ENCODE measurements at regions not wholly inside any gene's neighbourhood (a gene's known extent, or its start where the extent isn't known, plus 50 kb on each side); places are given as distances from the start of the nearest gene placed in this dataset.

- POLR2A ChIA-PET, result interaction anchor here (0.8 kb wide), 1 partner anchor 12 kb away, joined by 4 read pairs; no protein-coding TSS in a partner anchor
- H3K27me3 Mint-ChIP-seq, result peaks cover 0 to 11% (median 1%) of the 10 kb centered on the region in 5 donors
- peaks cover 0 to 12% (median 0%) of the 10 kb centered on the region in 3 donors for H3K36me3 Mint-ChIP-seq
- H3K27ac Mint-ChIP-seq, result no peak overlapping the region
- H3K4me3 Mint-ChIP-seq, result no peak overlapping the region
- ATAC-seq, result no peak
- peaks cover 2 to 19% (median 11%) of the 10 kb centered on the region in 9 donors for H3K9me3 Mint-ChIP-seq
- H3K4me1 Mint-ChIP-seq, result no peaks in the 10 kb centered on the region
- DNase-seq, result no peak
These were observed 307.8 kb downstream of the MN1 start for GRCh38 chr22:27493796-27494195.

GRCh38 chr22:27494785-27495184 is 306.8 kb downstream of the MN1 start:
- ATAC-seq (no peak), DNase-seq (no peak)
- Mint-ChIP-seq H3K9me3 (peaks cover 2 to 19% (median 11%) of the 10 kb centered on the region in 9 donors), H3K27ac (no peak overlapping the region), H3K27me3 (peaks cover 0 to 8% (median 1%) of the 10 kb centered on the region in 5 donors), H3K4me3 (no peak overlapping the region), H3K4me1 (no peaks in the 10 kb centered on the region), H3K36me3 (peaks cover 0 to 12% (median 0%) of the 10 kb centered on the region in 3 donors)
- POLR2A ChIA-PET, result interaction anchor here (0.8 kb wide), 1 partner anchor 11 kb away, joined by 4 read pairs; no protein-coding TSS in a partner anchor

- Mint-ChIP-seq H3K9me3 (peaks cover 2 to 19% (median 11%) of the 10 kb centered on the region in 9 donors), H3K4me1 (no peaks in the 10 kb centered on the region), H3K4me3 (no peak overlapping the region), H3K36me3 (peaks cover 0 to 12% (median 0%) of the 10 kb centered on the region in 3 donors), H3K27me3 (peaks cover 0 to 3% (median 0%) of the 10 kb centered on the region in 5 donors), H3K27ac (no peak overlapping the region)
- DNase-seq (no peak), ATAC-seq (no peak)
- POLR2A ChIA-PET, result no interaction called here
These were observed 306.2 kb downstream of the MN1 start for GRCh38 chr22:27495325-27495724.

GRCh38 chr22:27499121-27499520 is 302.4 kb downstream of the MN1 start:
- Mint-ChIP-seq H3K27me3 (no peaks in the 10 kb centered on the region), H3K4me1 (no peaks in the 10 kb centered on the region), H3K27ac (no peak overlapping the region), H3K4me3 (no peak overlapping the region), H3K36me3 (no peaks in the 10 kb centered on the region), H3K9me3 (peaks cover 0 to 7% (median 0%) of the 10 kb centered on the region in 9 donors)
- DNase-seq, result peak in 1 of 10 donors; percentile 55
- POLR2A ChIA-PET, result no interaction called here
- ATAC-seq, result no peak

GRCh38 chr22:27501191-27501936 is 300.2 kb downstream of the MN1 start:
- DNase-seq (peak in 1 of 10 donors; percentile 56), ATAC-seq (no peak)
- Mint-ChIP-seq H3K27me3 (no peaks in the 10 kb centered on the region), H3K36me3 (no peaks in the 10 kb centered on the region), H3K4me1 (no peaks in the 10 kb centered on the region), H3K27ac (no peak overlapping the region), H3K4me3 (no peak overlapping the region), H3K9me3 (peaks cover 0 to 10% (median 0%) of the 10 kb centered on the region in 9 donors)
- POLR2A ChIA-PET, result no interaction called here

- POLR2A ChIA-PET, result no interaction called here
- Mint-ChIP-seq H3K4me3 (no peak overlapping the region), H3K27me3 (no peaks in the 10 kb centered on the region), H3K9me3 (peaks cover 0 to 10% (median 0%) of the 10 kb centered on the region in 9 donors), H3K4me1 (no peaks in the 10 kb centered on the region), H3K36me3 (no peaks in the 10 kb centered on the region), H3K27ac (no peak overlapping the region)
- peak in 1 of 10 donors; percentile 35 for DNase-seq
- ATAC-seq, result no peak
These were observed 299.2 kb downstream of the MN1 start for GRCh38 chr22:27502327-27502726.

GRCh38 chr22:27504360-27505253 is 296.9 kb downstream of the MN1 start:
- no peak overlapping the region for H3K27ac Mint-ChIP-seq
- DNase-seq (peak in 1 of 10 donors; percentile 45), ATAC-seq (no peak)
- peaks cover 0 to 5% (median 1%) of the 10 kb centered on the region in 5 donors for H3K27me3 Mint-ChIP-seq
- peaks cover 0 to 10% (median 0%) of the 10 kb centered on the region in 9 donors for H3K9me3 Mint-ChIP-seq
- no peak overlapping the region for H3K4me3 Mint-ChIP-seq
- no peaks in the 10 kb centered on the region for H3K4me1 Mint-ChIP-seq
- H3K36me3 Mint-ChIP-seq, result no peaks in the 10 kb centered on the region
- POLR2A ChIA-PET, result interaction anchor here (1.3 kb wide), 1 partner anchor 10 kb away, joined by 4 read pairs; no protein-coding TSS in a partner anchor

- Mint-ChIP-seq H3K9me3 (peaks cover 0 to 10% (median 0%) of the 10 kb centered on the region in 9 donors), H3K4me3 (no peak overlapping the region), H3K27me3 (peaks cover 0 to 10% (median 3%) of the 10 kb centered on the region in 5 donors), H3K36me3 (no peaks in the 10 kb centered on the region), H3K4me1 (no peaks in the 10 kb centered on the region), H3K27ac (no peak overlapping the region)
- ATAC-seq, result no peak
- POLR2A ChIA-PET, result interaction anchor here (0.6 kb wide), 1 partner anchor 670 kb away, joined by 3 read pairs; no protein-coding TSS in a partner anchor
- peak in 1 of 10 donors; percentile 16 for DNase-seq
These were observed 294.4 kb downstream of the MN1 start for GRCh38 chr22:27507111-27507611.

- Mint-ChIP-seq H3K36me3 (no peaks in the 10 kb centered on the region), H3K4me3 (no peak overlapping the region)
These were observed 293.5 kb downstream of the MN1 start for GRCh38 chr22:27507935-27508526.

GRCh38 chr22:27509132-27509920 is 292.2 kb downstream of the MN1 start:
- POLR2A ChIA-PET, result no interaction called here

More at GRCh38 chr22:27507935-27508526, 293.5 kb downstream of the MN1 start:
- POLR2A ChIA-PET, result no interaction called here
- no peak for DNase-seq
- ATAC-seq, result no peak
- Mint-ChIP-seq H3K4me1 (no peaks in the 10 kb centered on the region), H3K27ac (no peak overlapping the region), H3K27me3 (peaks cover 0 to 10% (median 3%) of the 10 kb centered on the region in 5 donors), H3K9me3 (peaks cover 0 to 10% (median 0%) of the 10 kb centered on the region in 9 donors)

GRCh38 chr22:27510024-27510423 is 291.5 kb downstream of the MN1 start:
- H3K4me1 Mint-ChIP-seq, result no peaks in the 10 kb centered on the region
- DNase-seq (no peak), ATAC-seq (no peak)
- no peaks in the 10 kb centered on the region for H3K9me3 Mint-ChIP-seq
- POLR2A ChIA-PET, result no interaction called here
- H3K4me3 Mint-ChIP-seq, result no peak overlapping the region
- H3K36me3 Mint-ChIP-seq, result no peaks in the 10 kb centered on the region
- peaks cover 0 to 10% (median 3%) of the 10 kb centered on the region in 5 donors for H3K27me3 Mint-ChIP-seq
- H3K27ac Mint-ChIP-seq, result no peak overlapping the region

More at GRCh38 chr22:27509132-27509920, 292.2 kb downstream of the MN1 start:
- Mint-ChIP-seq H3K27ac (no peak overlapping the region), H3K9me3 (peaks cover 0 to under 1% (median 0%) of the 10 kb centered on the region in 9 donors), H3K27me3 (peaks cover 0 to 10% (median 3%) of the 10 kb centered on the region in 5 donors), H3K4me1 (no peaks in the 10 kb centered on the region), H3K4me3 (no peak overlapping the region), H3K36me3 (no peaks in the 10 kb centered on the region)
- ATAC-seq (no peak), DNase-seq (no peak)

Data from naive thymus-derived CD8-positive, alpha-beta T cell (primary cell).